ENCODE measurements at regions not wholly inside any gene's neighbourhood (a gene's known extent, or its start where the extent isn't known, plus 50 kb on each side); places are given as distances from the start of the nearest gene placed in this dataset.

DNA sequence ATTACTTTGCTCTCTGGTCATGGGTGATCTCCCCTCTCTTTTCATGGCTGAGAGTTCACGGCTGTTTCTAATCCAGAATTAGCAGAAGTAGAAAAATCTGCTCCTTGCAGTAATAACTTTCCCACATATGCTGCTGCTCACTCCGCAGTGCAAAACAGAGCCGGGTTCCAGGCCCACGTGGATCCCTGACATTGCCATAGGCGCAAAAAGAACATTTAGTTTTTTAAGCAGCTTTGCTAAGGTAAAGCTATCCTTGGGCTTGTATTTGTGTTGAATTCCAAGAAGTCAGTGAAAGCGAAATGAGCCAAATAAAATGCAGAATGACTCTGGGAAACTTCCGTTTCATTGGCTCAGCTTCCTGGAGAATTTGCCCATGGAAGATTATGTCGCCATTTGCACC is 633.7 kb upstream of the SUCLG2 start:
- TF ChIP-seq, protein P1, sequence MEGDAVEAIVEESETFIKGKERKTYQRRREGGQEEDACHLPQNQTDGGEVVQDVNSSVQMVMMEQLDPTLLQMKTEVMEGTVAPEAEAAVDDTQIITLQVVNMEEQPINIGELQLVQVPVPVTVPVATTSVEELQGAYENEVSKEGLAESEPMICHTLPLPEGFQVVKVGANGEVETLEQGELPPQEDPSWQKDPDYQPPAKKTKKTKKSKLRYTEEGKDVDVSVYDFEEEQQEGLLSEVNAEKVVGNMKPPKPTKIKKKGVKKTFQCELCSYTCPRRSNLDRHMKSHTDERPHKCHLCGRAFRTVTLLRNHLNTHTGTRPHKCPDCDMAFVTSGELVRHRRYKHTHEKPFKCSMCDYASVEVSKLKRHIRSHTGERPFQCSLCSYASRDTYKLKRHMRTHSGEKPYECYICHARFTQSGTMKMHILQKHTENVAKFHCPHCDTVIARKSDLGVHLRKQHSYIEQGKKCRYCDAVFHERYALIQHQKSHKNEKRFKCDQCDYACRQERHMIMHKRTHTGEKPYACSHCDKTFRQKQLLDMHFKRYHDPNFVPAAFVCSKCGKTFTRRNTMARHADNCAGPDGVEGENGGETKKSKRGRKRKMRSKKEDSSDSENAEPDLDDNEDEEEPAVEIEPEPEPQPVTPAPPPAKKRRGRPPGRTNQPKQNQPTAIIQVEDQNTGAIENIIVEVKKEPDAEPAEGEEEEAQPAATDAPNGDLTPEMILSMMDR (IDR thresholded peaks at IDR 0.05) = no peak
- DNase-seq (ENCODE audit: low spot score) = no peak

DNA sequence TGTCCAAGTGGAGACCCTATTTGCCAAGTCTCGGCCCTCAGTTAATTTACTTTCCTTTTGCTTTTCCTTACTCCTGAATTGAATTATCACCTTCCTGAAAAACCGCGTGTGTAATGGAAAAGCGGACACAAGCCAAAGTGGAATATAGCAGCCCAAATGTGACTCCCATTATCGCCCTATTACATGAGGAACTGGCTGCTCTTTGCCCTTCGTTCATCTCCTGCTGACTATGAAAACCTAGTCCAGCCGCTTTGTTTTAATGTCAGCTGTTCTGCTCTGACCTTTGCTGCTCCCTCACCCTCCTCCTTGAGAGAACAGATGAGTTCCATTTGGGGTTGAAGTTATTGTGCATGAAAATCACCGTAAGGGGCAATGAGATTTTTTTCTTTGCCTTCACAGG is 632.7 kb upstream of the SUCLG2 start:
- Histone ChIP-seq H3K27ac (no peak overlapping the region), H3K4me3 (no peak overlapping the region)
- TF ChIP-seq, protein P1 (IDR thresholded peaks at IDR 0.05) = no peak
- DNase-seq (ENCODE audit: low spot score) = no peak

More for the DNA sequence above, 633.7 kb upstream of the SUCLG2 start:
- no peak overlapping the region for H3K27ac ChIP-seq
- no peak overlapping the region for H3K4me3 ChIP-seq

DNA sequence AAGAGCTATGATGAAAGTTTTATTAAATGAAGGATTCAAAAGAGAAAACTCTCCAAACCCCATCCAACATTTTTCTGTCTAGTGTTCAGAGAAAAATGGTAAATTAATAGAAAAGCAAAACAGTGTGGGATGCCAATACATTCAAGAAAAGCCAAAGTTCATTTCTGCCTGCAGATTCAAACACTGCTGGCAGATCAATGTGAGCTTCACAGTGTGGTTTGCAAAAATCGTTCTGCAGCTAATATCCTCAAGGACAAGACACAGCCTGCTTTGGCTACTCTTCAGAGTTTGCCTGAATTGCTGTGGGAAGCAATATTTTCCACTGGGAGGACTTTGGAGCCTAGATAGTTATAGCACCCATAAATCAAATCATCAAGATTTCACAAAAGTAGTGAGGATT is 619.9 kb upstream of the SUCLG2 start:
- TF ChIP-seq, protein P1 (IDR thresholded peaks at IDR 0.05) = no peak
- no peak overlapping the region for H3K27ac ChIP-seq
- DNase-seq (ENCODE audit: low spot score) = no peak
- no peak overlapping the region for H3K4me3 ChIP-seq

DNA sequence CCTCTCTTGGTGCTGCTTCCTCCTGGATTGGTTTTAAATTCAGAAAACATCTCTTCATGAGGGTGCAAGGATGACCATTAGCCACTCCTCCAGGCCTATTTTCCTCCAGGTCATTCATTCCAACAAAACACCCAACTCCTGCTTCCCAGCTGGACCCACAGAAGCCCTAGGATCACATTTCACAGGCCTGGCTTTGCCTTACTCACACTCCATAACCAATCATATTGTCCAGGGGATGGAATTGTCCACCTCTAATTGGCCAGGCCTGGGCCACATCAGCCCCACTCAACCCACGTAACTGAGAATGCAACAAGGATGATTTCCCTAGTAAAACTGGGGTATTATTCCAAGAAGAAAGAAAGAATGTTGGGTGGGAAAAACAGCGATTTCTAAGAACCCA is 616.7 kb upstream of the SUCLG2 start:
- H3K4me3 ChIP-seq = no peak overlapping the region
- H3K27ac ChIP-seq = no peak overlapping the region
- DNase-seq (ENCODE audit: low spot score) = no peak
- TF ChIP-seq, protein P1 (IDR thresholded peaks at IDR 0.05) = no peak

DNA sequence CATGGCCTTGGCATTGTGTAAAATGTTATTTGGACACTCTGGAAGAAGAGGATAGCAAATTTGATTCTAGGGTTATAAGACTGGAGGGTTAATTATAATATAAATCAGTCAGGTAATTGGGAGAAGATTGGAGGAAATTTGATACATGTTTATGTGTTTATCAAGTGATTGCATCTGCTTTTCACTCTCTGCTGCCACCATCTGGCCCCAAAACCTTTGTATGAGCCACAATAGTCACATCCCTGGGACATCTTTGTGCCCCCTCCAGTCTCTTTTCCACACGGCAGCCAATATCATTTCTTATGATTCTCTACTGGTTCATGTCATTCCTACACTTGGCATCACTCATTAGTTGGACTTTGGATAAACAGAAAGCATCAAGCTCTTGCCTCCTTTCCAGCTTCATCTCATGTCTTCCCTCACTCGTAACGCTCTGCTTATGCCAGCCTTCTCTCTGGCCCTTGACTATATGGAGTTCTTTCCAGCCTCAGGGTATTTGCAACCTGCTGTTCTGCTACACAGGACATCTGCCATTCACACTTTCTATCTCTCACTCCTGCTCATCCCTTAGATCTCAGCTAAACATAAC is 602.3 kb upstream of the SUCLG2 start:
- Histone ChIP-seq H3K4me3 (no peak overlapping the region), H3K27ac (no peak overlapping the region)
- TF ChIP-seq, protein P1 (IDR thresholded peaks at IDR 0.05) = no peak
- no peak for DNase-seq (ENCODE audit: low spot score)

DNA sequence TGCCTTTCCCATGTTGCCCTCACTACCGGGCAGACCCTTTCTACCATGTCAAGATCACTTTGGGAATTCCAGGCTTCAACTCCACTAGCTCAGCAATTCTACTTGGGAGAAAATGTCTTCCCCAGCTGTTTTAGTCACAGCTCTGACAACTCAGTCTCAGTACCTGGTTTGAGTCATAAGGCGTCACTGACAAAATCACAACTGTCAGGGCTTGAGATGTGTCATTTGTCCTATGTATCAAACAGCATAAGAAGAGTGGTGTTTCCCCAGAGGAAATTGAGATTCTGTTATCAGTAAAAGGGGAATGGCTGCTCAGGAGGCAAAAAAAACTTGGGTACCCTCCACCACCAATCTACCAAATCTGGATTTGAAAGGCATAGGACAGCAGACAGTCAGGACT is 594.9 kb upstream of the SUCLG2 start:
- Histone ChIP-seq H3K27ac (no peak overlapping the region), H3K4me3 (no peak overlapping the region)
- TF ChIP-seq, protein P1 (IDR thresholded peaks at IDR 0.05) = no peak
- no peak for DNase-seq (ENCODE audit: low spot score)

DNA sequence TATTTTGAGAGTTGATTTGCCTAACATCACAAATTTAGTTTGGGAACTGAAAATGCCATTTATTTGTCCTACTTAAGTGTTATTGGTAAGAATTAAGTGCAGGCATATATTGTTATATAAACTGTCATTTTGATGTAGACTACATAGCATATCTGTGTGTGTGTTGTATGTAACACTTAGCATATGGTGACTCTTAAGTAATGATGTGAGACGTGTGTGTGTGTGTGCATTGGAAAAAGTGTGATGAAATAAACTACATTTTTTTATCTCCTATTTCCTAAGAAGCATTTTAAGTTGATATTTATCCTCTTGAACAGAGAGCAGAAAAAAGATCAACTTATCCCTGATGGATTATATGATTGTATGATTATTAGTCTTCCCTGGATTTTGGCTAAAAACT is 588.2 kb upstream of the SUCLG2 start:
- H3K27ac ChIP-seq = no peak overlapping the region
- DNase-seq (ENCODE audit: low spot score) = no peak
- H3K4me3 ChIP-seq = no peak overlapping the region
- TF ChIP-seq, protein P1 (IDR thresholded peaks at IDR 0.05) = no peak
